GM19238 (cell line): ENCODE measurements at regions not wholly inside any gene's neighbourhood (a gene's known extent, or its start where the extent isn't known, plus 50 kb on each side); places are given as distances from the start of the nearest gene placed in this dataset.

ENCODE experiments used
- DNase-seq: peaks from one replicate; pipeline ENCODE4 v3.0.0; 2011; ENCODE audit warnings: low spot score; ENCODE audit not compliant: insufficient read length

- no peak for DNase-seq
Observed at GRCh38 chr2:103103678-103104077, 341.8 kb downstream of the TMEM182 start.

GRCh38 chr2:103119352-103119751 is 357.5 kb downstream of the TMEM182 start:
- DNase-seq: no peak

GRCh38 chr2:103121106-103121505 is 359.3 kb downstream of the TMEM182 start:
- DNase-seq: no peak

GRCh38 chr2:103123516-103123915 is 361.7 kb downstream of the TMEM182 start:
- DNase-seq: no peak

GRCh38 chr2:103130857-103131256 is 369.0 kb downstream of the TMEM182 start:
- no peak for DNase-seq

- DNase-seq: no peak
Observed at GRCh38 chr2:103132536-103133217, 370.8 kb downstream of the TMEM182 start.

- no peak for DNase-seq
Observed at GRCh38 chr2:103135679-103136078, 373.8 kb downstream of the TMEM182 start.

GRCh38 chr2:103138123-103138901 is 376.5 kb downstream of the TMEM182 start:
- no peak for DNase-seq

- no peak for DNase-seq
Observed at GRCh38 chr2:103139628-103140268, 377.9 kb downstream of the TMEM182 start.

- DNase-seq: no peak
Observed at GRCh38 chr2:103144837-103145236, 383.0 kb downstream of the TMEM182 start.

- no peak for DNase-seq
Observed at GRCh38 chr2:103145739-103146138, 383.9 kb downstream of the TMEM182 start.

- no peak for DNase-seq
Observed at GRCh38 chr2:103151046-103151445, 389.2 kb downstream of the TMEM182 start.

GRCh38 chr2:103152556-103152955 is 390.7 kb downstream of the TMEM182 start:
- DNase-seq: no peak

- no peak for DNase-seq
Observed at GRCh38 chr2:103153580-103154284, 391.9 kb downstream of the TMEM182 start.

- DNase-seq: no peak
Observed at GRCh38 chr2:103155308-103155707, 393.5 kb downstream of the TMEM182 start.

- no peak for DNase-seq
Observed at GRCh38 chr2:103159018-103159417, 397.2 kb downstream of the TMEM182 start.

GRCh38 chr2:103161456-103162289 is 399.8 kb downstream of the TMEM182 start:
- DNase-seq: peak; percentile 27

- no peak for DNase-seq
Observed at GRCh38 chr2:103164748-103165147, 402.9 kb downstream of the TMEM182 start.

- no peak for DNase-seq
Observed at GRCh38 chr2:103165836-103166235, 404.0 kb downstream of the TMEM182 start.

- no peak for DNase-seq
Observed at GRCh38 chr2:103166456-103167324, 404.9 kb downstream of the TMEM182 start.
